ENCODE measurements at regions not wholly inside any gene's neighbourhood (a gene's known extent, or its start where the extent isn't known, plus 50 kb on each side); places are given as distances from the start of the nearest gene placed in this dataset.

DNA sequence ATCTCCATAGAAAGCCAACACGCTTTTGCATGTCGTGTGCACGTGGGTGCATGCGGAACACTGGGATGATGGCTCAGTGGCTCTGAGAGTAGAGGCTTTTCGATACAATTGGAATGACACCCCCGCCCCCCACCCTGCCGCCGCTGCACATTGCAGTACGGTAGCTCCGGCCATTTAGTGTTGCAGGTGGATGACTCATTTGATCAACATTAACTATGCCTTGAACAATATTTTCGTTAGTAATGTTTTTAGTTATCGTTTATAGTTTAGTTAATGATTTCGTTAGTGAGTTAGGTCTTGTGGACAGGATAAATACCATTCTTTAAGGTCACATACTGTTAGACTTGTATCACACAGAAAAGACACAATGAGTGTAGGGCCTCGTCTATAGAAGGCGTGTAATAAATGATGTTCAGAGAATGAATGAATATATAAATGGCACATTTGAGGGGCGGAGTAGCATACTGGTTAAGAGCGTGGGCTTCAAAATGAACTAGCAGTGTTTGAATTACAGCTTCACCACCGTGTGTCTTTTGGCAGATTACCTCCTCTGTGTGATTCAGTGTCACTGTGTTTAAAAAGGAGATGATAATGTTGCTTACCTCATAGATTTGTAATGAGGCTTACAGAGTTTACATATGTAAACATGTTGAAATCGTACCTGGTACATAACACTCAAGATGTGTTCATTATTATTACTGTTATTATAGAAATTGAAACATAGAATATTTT lies 67.2 kb upstream of the TENM3 start:
- no peak for DNase-seq

- no peak for DNase-seq
These were observed 66.0 kb upstream of the TENM3 start for GRCh38 chr4:182177166-182177565.

DNA sequence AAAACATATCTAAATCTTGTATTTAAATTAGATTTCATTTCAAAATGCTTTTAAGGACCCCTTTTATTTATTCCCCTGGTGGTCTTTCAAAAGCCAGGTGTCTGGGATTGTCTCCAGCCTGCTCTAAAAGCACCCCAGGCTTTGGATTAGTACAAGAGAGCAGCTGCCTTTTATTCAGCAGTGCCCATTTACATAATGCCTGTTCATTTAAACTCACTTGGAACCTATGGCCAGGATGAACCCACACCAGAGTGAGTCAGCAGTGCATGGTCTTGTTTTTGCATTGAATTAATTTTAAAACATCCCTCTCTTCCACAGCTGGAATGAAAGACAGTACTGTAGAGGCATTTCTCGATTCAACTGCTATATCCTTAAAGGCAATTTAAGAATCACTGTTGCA lies 64.1 kb upstream of the TENM3 start:
- DNase-seq: no peak

GRCh38 chr4:182179751-182180150 lies 63.5 kb upstream of the TENM3 start:
- DNase-seq: no peak

DNA sequence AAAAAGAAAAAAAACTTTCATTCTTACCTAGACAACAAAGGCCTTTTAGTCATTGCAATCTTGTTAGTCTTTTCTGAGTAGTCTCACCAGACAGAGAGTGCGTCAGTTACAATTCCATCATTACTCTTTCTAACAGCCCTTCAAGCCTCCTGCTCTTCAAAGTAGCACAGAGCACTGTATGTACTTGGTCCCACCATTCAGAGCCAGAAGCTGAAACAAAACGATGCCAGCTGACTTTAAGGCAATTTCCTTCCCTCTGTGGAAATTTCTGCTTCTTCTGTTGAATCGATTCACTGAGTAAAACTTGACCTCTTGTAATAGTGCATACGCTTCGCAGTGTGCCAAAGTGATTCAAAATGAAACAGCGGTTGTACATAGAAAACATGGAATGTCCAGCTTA lies 57.7 kb upstream of the TENM3 start:
- DNase-seq: no peak

DNA sequence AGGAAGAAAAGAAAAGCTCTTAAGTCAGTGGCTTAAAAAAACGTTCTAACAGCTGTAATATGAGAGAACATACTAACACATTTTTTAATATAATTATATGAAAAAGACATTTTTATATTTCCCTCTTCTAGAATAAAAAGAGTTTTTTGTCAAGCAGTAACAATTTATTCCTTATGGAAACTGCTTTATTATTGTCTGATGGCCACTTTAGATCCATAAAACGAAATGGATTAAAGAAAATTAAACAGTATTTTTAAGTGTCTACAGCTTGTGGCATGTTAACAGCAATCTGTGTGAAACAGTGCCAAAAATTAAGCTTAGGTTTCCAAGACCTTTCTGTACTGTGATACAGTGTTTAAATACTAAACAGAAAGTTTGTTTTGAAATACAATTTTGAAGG lies 55.5 kb upstream of the TENM3 start:
- no peak for DNase-seq

DNA sequence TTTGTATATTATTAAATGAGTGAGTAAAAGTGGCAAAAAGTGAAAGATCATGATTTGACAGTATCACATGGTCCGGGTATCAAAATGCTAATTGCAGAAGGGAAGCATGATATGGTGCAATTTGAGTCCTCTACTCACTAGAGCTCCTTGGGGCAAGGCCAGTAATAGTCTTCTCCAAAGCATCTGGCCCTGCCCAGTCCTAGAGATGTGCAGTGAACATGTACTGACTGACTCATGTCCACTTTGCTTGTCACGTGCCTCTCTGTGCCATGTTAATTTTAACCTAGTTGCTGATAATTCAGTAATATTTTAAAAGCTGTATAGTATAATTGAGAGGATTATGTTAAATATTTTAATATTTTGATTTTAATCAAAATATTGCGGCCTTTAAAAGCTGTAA lies 54.6 kb upstream of the TENM3 start:
- DNase-seq: no peak

- no peak for DNase-seq
These were observed 53.9 kb upstream of the TENM3 start for GRCh38 chr4:182189103-182189878.

GRCh38 chr4:182190306-182190705 lies 52.9 kb upstream of the TENM3 start:
- no peak for DNase-seq

DNA sequence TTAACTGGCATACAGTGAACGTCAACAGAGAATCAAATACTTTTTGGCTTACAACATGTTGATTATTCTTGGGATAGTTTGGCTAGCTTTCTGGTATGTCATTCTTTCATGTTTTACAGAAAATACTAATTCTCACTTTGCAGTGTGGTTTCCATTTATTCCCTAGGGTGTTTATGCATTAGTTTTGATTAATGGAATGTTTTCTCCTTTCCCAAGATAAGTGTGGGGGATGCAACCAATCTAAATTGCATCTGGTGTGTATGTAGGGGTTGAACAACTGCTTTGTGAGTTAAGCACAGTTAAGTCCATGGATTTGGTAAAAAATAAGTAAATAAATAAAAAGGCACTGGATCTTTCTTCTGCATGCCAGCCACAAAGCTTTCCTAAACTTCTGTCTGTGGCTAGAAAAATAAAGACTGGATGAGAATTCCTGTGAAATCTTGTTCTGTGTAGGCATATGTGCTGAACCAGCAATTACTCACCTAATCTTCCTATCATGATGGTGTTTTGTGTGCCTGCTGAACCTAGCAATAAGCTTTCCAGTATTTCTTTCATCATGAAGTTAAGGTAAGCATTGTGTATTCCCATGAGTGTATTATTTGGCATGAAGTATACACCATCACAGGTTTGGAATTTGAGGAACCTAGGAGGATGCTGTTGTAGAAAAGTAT lies 50.6 kb upstream of the TENM3 start:
- DNase-seq: no peak

DNA sequence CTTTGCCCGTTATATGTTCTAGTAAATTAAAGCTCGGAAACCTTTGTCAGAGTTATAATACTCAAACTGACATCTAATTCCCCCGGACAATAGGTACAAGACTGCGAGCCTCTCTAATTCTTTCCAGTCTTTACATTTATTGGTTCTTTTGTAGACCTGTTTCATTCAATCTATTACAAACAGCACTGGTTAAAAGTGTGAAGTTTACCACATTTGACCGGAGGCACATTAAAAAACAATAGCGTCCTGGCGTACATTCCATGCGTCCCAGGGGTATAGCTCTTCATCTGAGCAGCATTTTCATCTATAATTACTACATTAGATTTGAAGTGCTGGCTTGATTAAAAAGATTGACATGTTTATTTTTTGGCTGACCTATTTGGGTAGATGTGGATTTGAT lies 49.9 kb upstream of the TENM3 start:
- no peak for DNase-seq

Measured in activated effector memory CD4-positive, alpha-beta T cell treated with Interleukin-2 at 50 U/mL for 16 hours (primary cell).